Right lobe of liver (tissue), 6 donors: ENCODE measurements at regions not wholly inside any gene's neighbourhood (a gene's known extent, or its start where the extent isn't known, plus 50 kb on each side); places are given as distances from the start of the nearest gene placed in this dataset.

Source experiments
- ATAC-seq, 4 donors: fragments of 200-7000 bp; cut with Tn5 transposase; one replicate each; pipeline ENCODE4 v1.9.1; 2020; ENCODE audit warnings: mild to moderate bottlenecking in 4 of 4, moderate library complexity in 4 of 4
- DNase-seq, 3 donors: peaks; one replicate each; pipeline ENCODE4 v3.0.0-alpha.2; 2020
- H3K27ac ChIP-seq, 3 donors: fragments of 200-600 bp; one replicate each; pipeline ENCODE4 v1.8.0; 2022
- H3K27me3 ChIP-seq, 2 donors: fragments of 200-600 bp; one replicate each; pipeline ENCODE4 v1.8.0; 2022
- H3K36me3 ChIP-seq, 4 donors: fragments of 200-600 bp; sonication (generic) in 1 of 4; one replicate each; pipeline versions ENCODE4 v1.5.1 to v1.8.0; 2017 to 2022; ENCODE audit warnings: control low read depth in 1 of 4
- H3K4me1 ChIP-seq, 4 donors: fragments of 200-600 bp; sonication (generic) in 1 of 4; one replicate each; pipeline versions ENCODE4 v1.5.1 to v1.8.0; 2017 to 2022; ENCODE audit warnings: control low read depth in 1 of 4
- H3K4me3 ChIP-seq, 3 donors: fragments of 200-600 bp; one replicate each; pipeline ENCODE4 v1.8.0; 2022
- H3K9me3 ChIP-seq, 4 donors: fragments of 200-600 bp; sonication (generic) in 1 of 4; one replicate each; pipeline versions ENCODE4 v1.5.1 to v1.8.0; 2017 to 2022; ENCODE audit warnings: control low read depth in 1 of 4
- CTCF ChIP-seq, 4 donors: fragments of 200-600 bp in 3 of 4; fragments of 450-650 bp in 1 of 4; IDR thresholded peaks; one replicate each; pipeline versions ENCODE4 v1.5.1 to v1.8.0; 2016 to 2022; ENCODE audit warnings: antibody characterized with exemption in 4 of 4, mild to moderate bottlenecking in 2 of 4
- POLR2A ChIP-seq: fragments of 450-650 bp; IDR thresholded peaks from one replicate; pipeline ENCODE4 v1.6.1; 2017; ENCODE audit warnings: antibody characterized with exemption, mild to moderate bottlenecking
- WGBS: methylation state at CpG from one replicate; pipeline ENCODE4 v1.1.6; 2018; ENCODE audit warnings: low coverage, low lambda C conversion rate; ENCODE audit not compliant: insufficient coverage; ENCODE audit errors: missing lambda C conversion rate; 5-methylcytosine and 5-hydroxymethylcytosine counted together
- intact Hi-C, 2 donors: fragments of 100-400 bp; cut with DNase I; formaldehyde crosslinking; loops; one replicate each; pipeline versions ENCODE4 v1.11.2 to v1.14.1; 2022
- donor health status: DM: no; HTN: yes; CAD: no.
- donor health status: DM: no; HTN: no; CAD: no.
- donor health status: DM: no; HTN: no; CAD: no.
- donor health status: DM: no; HTN: yes; CAD: no.
- donor health status: DM: no; HTN: yes; CAD: no.

GRCh38 chr9:110006657-110007056 lies 201.3 kb downstream of the C9orf152 start:
- DNase-seq (no peak), ATAC-seq (no peak)
- Histone ChIP-seq H3K27ac (no peak overlapping the region), H3K27me3 (no peaks in the 10 kb centered on the region), H3K4me3 (no peak overlapping the region), H3K4me1 (no peaks in the 10 kb centered on the region), H3K9me3 (no peaks in the 10 kb centered on the region), H3K36me3 (no peaks in the 10 kb centered on the region)
- 100% methylated on average over 2 of the region's 2 CpGs for WGBS
- intact Hi-C loops = no loop called here
- no peak for TF ChIP-seq POLR2A
- TF ChIP-seq CTCF (IDR thresholded peaks at IDR 0.05) = no peak

- Histone ChIP-seq H3K27ac (no peak overlapping the region), H3K4me3 (no peak overlapping the region), H3K36me3 (no peaks in the 10 kb centered on the region), H3K9me3 (no peaks in the 10 kb centered on the region), H3K4me1 (no peaks in the 10 kb centered on the region), H3K27me3 (no peaks in the 10 kb centered on the region)
- DNase-seq (no peak), ATAC-seq (no peak)
- TF ChIP-seq POLR2A (no peak), CTCF (IDR thresholded peaks at IDR 0.05) (no peak)
- WGBS = 89% methylated on average over 2 of the region's 3 CpGs
- intact Hi-C loops = no loop called here
Measured at GRCh38 chr9:110007477-110008270, 200.3 kb downstream of the C9orf152 start.

GRCh38 chr9:110008663-110009062 lies 199.3 kb downstream of the C9orf152 start:
- TF ChIP-seq CTCF (IDR thresholded peaks at IDR 0.05) (no peak), POLR2A (no peak)
- Histone ChIP-seq H3K4me3 (no peak overlapping the region), H3K9me3 (no peaks in the 10 kb centered on the region), H3K27ac (no peak overlapping the region), H3K27me3 (no peaks in the 10 kb centered on the region), H3K4me1 (no peaks in the 10 kb centered on the region), H3K36me3 (no peaks in the 10 kb centered on the region)
- ATAC-seq (no peak), DNase-seq (no peak)
- intact Hi-C loops = no loop called here
- WGBS = no CpG with 5 or more reads among the region's 1 CpG

GRCh38 chr9:110011628-110012320 lies 196.2 kb downstream of the C9orf152 start:
- ATAC-seq = no peak
- H3K9me3 ChIP-seq = no peaks in the 10 kb centered on the region
- H3K27me3 ChIP-seq = no peaks in the 10 kb centered on the region
- intact Hi-C loops = no loop called here
- no peak for TF ChIP-seq POLR2A
- no peak for TF ChIP-seq CTCF (IDR thresholded peaks at IDR 0.05)
- no peak for DNase-seq
- no peaks in the 10 kb centered on the region for H3K4me1 ChIP-seq
- H3K27ac ChIP-seq = no peak overlapping the region
- 91% methylated on average over 9 of the region's 12 CpGs for WGBS
- no peaks in the 10 kb centered on the region for H3K36me3 ChIP-seq
- no peak overlapping the region for H3K4me3 ChIP-seq
